Thyroid gland (tissue), 4 donors: ENCODE measurements at regions not wholly inside any gene's neighbourhood (a gene's known extent, or its start where the extent isn't known, plus 50 kb on each side); places are given as distances from the start of the nearest gene placed in this dataset.
"Not testable (repeated sequence)": the region's sequence is repeated elsewhere in the genome, so short reads cannot be mapped to it uniquely, and the experiment has no call there.

Source experiments
- DNase-seq, 2 donors: peaks; one replicate each; pipeline ENCODE4 v3.0.0-alpha.2; 2019
- H3K27ac ChIP-seq, 3 donors: fragments of 200-600 bp; sonication (generic); 1 replicate in 2 of 3; 2 replicates in 1 of 3; pipeline ENCODE4 v1.5.1; 2016 to 2019; ENCODE audit warnings: mild to moderate bottlenecking in 1 of 3, moderate library complexity in 1 of 3
- H3K27me3 ChIP-seq: fragments of 200-600 bp; sonication (generic); one replicate; pipeline ENCODE4 v1.5.1; 2019
- H3K36me3 ChIP-seq, 2 donors: fragments of 200-600 bp; sonication (generic); one replicate each; pipeline ENCODE4 v1.5.1; 2016 to 2019
- H3K4me1 ChIP-seq, 2 donors: fragments of 200-600 bp; sonication (generic); one replicate each; pipeline ENCODE4 v1.5.1; 2017 to 2019
- H3K4me3 ChIP-seq, 3 donors: fragments of 200-600 bp; sonication (generic); replicated peaks in 1 of 3; 1 replicate in 2 of 3; 2 replicates in 1 of 3; pipeline ENCODE4 v1.5.1; 2016; ENCODE audit warnings: mild to moderate bottlenecking in 1 of 3
- H3K9me3 ChIP-seq: fragments of 200-600 bp; sonication (generic); one replicate; pipeline ENCODE4 v1.5.1; 2017
- CTCF ChIP-seq, 6 experiments: fragments of 200-600 bp in 3 of 6; fragments of 450-650 bp in 3 of 6; sonication (generic) in 3 of 6; IDR thresholded peaks; one replicate each; pipeline ENCODE4 v1.5.1; 2016 to 2019; ENCODE audit warnings: antibody characterized with exemption in 6 of 6, mild to moderate bottlenecking in 2 of 6, inconsistent platforms in 1 of 6, moderate library complexity in 1 of 6
- POLR2A ChIP-seq, 2 donors: fragments of 450-650 bp; IDR thresholded peaks; one replicate each; pipeline ENCODE4 v1.6.1; 2017; ENCODE audit warnings: antibody characterized with exemption in 2 of 2, mild to moderate bottlenecking in 2 of 2, moderate library complexity in 1 of 2
- WGBS, 2 donors: methylation state at CpG; one replicate each; pipeline ENCODE4 v1.1.5; 2017; 5-methylcytosine and 5-hydroxymethylcytosine counted together
- intact Hi-C: fragments of 100-400 bp; cut with DNase I; formaldehyde crosslinking; loops from one replicate; pipeline ENCODE4 v1.15.1; 2023

DNA sequence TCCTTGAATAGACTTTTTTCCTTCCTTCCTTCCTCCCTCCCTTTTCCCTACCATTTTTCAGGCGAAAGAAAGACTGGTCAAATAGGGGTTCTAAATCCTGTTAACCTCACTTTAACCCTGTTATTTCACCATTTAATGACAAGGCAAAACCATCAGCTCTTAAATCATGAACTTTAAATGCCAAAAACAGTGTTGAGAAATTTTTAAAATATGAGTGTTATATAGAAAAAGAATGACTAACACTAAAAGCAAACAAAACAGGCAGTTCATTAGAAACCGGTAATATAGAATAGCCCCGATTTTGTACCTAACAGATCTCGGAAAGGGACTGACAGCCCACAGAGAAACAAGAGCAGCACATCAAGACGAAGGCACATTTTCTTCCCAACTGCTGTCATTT lies 57.4 kb upstream of the CEP85L start:
- intact Hi-C loops, result no loop called here
- DNase-seq, result no peak
- Histone ChIP-seq H3K27me3 (no peaks in the 10 kb centered on the region), H3K4me3 (no peak overlapping the region), H3K4me1 (peaks cover 7 to 12% of the 10 kb centered on the region in 2 donors), H3K9me3 (no peaks in the 10 kb centered on the region), H3K36me3 (no peaks in the 10 kb centered on the region), H3K27ac (peak overlapping the region in 1 of 3 donors; percentile 59)
- WGBS, 2 donors, result 63 to 72% methylated on average over 5 of the region's 5 CpGs
- TF ChIP-seq CTCF (IDR thresholded peaks at IDR 0.05) (no peak), POLR2A (IDR thresholded peaks at IDR 0.05) (no peak)

- intact Hi-C loops, result no loop called here
- Histone ChIP-seq H3K9me3 (no peaks in the 10 kb centered on the region), H3K36me3 (no peaks in the 10 kb centered on the region), H3K27me3 (no peaks in the 10 kb centered on the region), H3K4me3 (no peak overlapping the region), H3K27ac (no peak overlapping the region), H3K4me1 (peaks cover 7 to 12% of the 10 kb centered on the region in 2 donors)
- TF ChIP-seq POLR2A (IDR thresholded peaks at IDR 0.05) (no peak), CTCF (IDR thresholded peaks at IDR 0.05) (no peak)
- DNase-seq, result no peak
- WGBS, 2 donors, result 94 to 95% methylated on average over 3 of the region's 3 CpGs
Measured at GRCh38 chr6:118708055-118708454, 56.7 kb upstream of the CEP85L start.

- intact Hi-C loops, result no loop called here
- no peaks in the 10 kb centered on the region for H3K36me3 ChIP-seq
- H3K4me1 ChIP-seq, result peaks cover 7 to 12% of the 10 kb centered on the region in 2 donors
- DNase-seq, result no peak
- 94 to 97% methylated on average over 3 of the region's 3 CpGs for WGBS, 2 donors
- TF ChIP-seq CTCF (IDR thresholded peaks at IDR 0.05), result no peak
- no peak for TF ChIP-seq POLR2A (IDR thresholded peaks at IDR 0.05)
- H3K27ac ChIP-seq, result no peak overlapping the region
- no peaks in the 10 kb centered on the region for H3K9me3 ChIP-seq
- H3K4me3 ChIP-seq, result no peak overlapping the region
- no peaks in the 10 kb centered on the region for H3K27me3 ChIP-seq
Measured at GRCh38 chr6:118706702-118707101, 55.3 kb upstream of the CEP85L start.

DNA sequence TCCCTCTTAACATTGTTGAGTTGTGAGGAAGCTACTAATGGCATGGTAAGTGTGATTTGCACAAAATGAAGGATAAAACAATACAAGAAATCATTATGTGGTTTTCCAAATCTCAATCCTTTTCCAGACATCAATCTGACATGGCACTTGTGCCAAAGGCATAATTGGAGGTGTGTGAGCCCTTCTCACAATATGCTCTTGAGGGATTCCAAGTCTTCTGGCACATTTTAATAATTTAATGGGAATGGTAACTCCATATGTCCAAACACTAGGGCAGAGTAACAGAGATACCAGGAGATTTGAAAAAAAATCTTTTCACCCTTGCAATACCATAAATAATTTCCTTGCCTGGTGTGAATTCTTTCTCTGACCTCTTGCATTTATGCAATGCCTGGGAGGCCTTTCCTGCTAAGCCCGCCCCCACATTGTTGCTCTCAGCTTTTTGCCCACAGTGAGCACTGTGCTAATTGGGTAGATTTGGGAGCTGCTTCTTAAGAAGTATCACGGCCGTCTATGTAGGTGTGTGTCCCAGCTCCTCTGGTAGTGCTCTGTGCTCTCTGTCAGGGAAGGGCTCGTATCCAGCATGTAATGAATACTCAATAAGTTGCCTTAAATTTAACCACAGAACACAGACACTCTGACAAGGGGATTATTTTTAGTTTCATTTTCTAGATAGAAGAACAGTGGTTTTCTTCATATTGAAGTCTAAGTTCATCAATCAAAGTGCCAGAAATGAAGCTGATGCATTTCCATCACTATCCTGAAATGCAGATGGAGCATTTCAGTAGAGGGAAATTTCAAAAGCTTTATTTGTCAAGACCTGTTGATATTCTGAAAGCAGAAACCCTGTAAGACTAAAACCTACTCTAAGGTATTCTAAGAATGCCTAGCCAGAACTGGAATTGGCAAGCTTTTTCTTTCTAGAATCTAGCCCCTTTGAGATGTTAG lies 54.4 kb upstream of the CEP85L start:
- 61 to 87% methylated on average over 4 of the region's 4 CpGs for WGBS, 2 donors
- no peaks in the 10 kb centered on the region for H3K27me3 ChIP-seq
- no peaks in the 10 kb centered on the region for H3K9me3 ChIP-seq
- no peak for DNase-seq
- intact Hi-C loops, result no loop called here
- H3K4me3 ChIP-seq, result no peak overlapping the region
- H3K36me3 ChIP-seq, result no peaks in the 10 kb centered on the region
- no peak overlapping the region for H3K27ac ChIP-seq
- H3K4me1 ChIP-seq, result peaks cover 7 to 12% of the 10 kb centered on the region in 2 donors
- TF ChIP-seq CTCF (IDR thresholded peaks at IDR 0.05) (no peak), POLR2A (IDR thresholded peaks at IDR 0.05) (no peak)

DNA sequence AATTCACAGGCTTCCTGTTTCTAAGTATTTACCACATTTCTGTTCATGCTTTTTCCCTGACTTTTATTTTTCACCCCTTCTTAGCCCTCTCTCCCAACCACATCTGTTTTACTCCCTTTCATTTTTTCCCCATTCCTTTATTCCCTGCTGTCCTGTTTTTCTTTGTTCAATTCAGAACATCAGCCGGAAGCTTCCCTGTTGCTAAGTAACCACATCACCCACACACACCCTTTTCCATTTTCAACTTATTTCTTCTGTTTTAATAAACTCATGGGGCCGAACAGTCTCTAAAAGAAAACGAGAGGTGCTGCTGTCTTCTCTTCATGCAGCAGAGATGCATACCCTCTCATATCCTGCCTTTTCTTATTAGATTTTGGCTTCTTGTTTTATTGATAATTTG lies 53.5 kb upstream of the CEP85L start:
- no peak for DNase-seq
- Histone ChIP-seq H3K4me3 (no peak overlapping the region), H3K4me1 (peaks cover 4 to 12% of the 10 kb centered on the region in 2 donors), H3K27ac (no peak overlapping the region), H3K27me3 (no peaks in the 10 kb centered on the region), H3K9me3 (no peaks in the 10 kb centered on the region), H3K36me3 (no peaks in the 10 kb centered on the region)
- no peak for TF ChIP-seq POLR2A (IDR thresholded peaks at IDR 0.05)
- no peak for TF ChIP-seq CTCF (IDR thresholded peaks at IDR 0.05)
- 75 to 76% methylated on average over 3 of the region's 3 CpGs for WGBS, 2 donors
- intact Hi-C loops, result no loop called here

DNA sequence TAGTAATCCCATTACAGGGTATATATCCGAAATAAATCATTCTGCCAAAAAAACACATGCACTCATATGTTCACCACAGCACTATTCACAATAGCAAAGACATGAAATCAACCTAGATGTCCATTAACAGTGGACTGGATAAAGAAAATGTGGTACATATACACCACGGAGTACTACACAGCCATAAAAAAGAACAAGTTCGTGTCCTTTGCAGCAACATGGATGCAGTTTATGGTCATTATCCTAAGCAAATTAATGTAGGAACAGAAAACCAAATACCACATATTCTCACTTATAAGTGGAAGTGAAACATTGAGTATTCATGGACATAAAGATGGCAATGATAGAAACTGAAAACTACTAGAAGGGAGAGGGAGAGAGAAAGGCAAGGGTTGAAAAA lies 49.9 kb upstream of the CEP85L start:
- H3K9me3 ChIP-seq, H3K4me3 ChIP-seq, DNase-seq, H3K4me1 ChIP-seq, intact Hi-C loops, H3K36me3 ChIP-seq, H3K27me3 ChIP-seq, H3K27ac ChIP-seq: not testable (repeated sequence)
- WGBS, 2 donors, result 96 to 97% methylated on average over 3 of the region's 3 CpGs
